H9 (cell line): ENCODE measurements at regions not wholly inside any gene's neighbourhood (a gene's known extent, or its start where the extent isn't known, plus 50 kb on each side); places are given as distances from the start of the nearest gene placed in this dataset.

ENCODE experiments used
- DNase-seq: peaks from one replicate; pipeline ENCODE4 v3.0.0-alpha.2; 2017
- H2AFZ ChIP-seq: one replicate; pipeline ENCODE4 v1.6.1; 2013; ENCODE audit warnings: mild to moderate bottlenecking, low read length, control low read depth, moderate library complexity
- H2AK5ac ChIP-seq: 2 replicates; pipeline ENCODE4 v1.6.1; 2013; ENCODE audit warnings: low read length, control low read depth, mixed read lengths; ENCODE audit not compliant: insufficient read length
- H2BK120ac ChIP-seq: one replicate; pipeline ENCODE4 v1.6.1; 2013; ENCODE audit warnings: low read depth, mild to moderate bottlenecking, low read length, control low read depth, inconsistent platforms; ENCODE audit not compliant: poor library complexity, severe bottlenecking
- H2BK12ac ChIP-seq: 2 replicates; pipeline ENCODE4 v1.6.1; 2013; ENCODE audit warnings: low read length, control low read depth, mixed read lengths, low read depth; ENCODE audit not compliant: insufficient read length
- H2BK15ac ChIP-seq: 2 replicates; pipeline ENCODE4 v1.6.1; 2013; ENCODE audit warnings: low read depth, low read length, control low read depth
- H2BK20ac ChIP-seq: one replicate; pipeline ENCODE4 v1.6.1; 2013; ENCODE audit warnings: low read depth, mild to moderate bottlenecking, low read length, control low read depth, inconsistent platforms; ENCODE audit not compliant: poor library complexity, severe bottlenecking
- H2BK5ac ChIP-seq: 2 replicates; pipeline ENCODE4 v1.6.1; 2013; ENCODE audit warnings: low read length, control low read depth, mixed read lengths; ENCODE audit not compliant: insufficient read length
- H3K14ac ChIP-seq: 2 replicates; pipeline ENCODE4 v1.6.1; 2013; ENCODE audit warnings: low read length, control low read depth; ENCODE audit not compliant: insufficient read depth
- H3K18ac ChIP-seq: 2 replicates; pipeline ENCODE4 v1.6.1; 2013; ENCODE audit warnings: low read depth, mild to moderate bottlenecking, mixed read lengths, low read length, control low read depth; ENCODE audit not compliant: insufficient read length
- H3K23ac ChIP-seq: 2 replicates; pipeline ENCODE4 v1.6.1; 2013; ENCODE audit warnings: low read length, control low read depth, mixed read lengths, low read depth; ENCODE audit not compliant: insufficient read length
- H3K23me2 ChIP-seq: 2 replicates; pipeline ENCODE4 v1.6.1; 2013; ENCODE audit warnings: low read depth, mild to moderate bottlenecking, mixed read lengths, low read length, control low read depth; ENCODE audit not compliant: insufficient read length, poor library complexity, severe bottlenecking
- H3K27ac ChIP-seq: 2 replicates; pipeline ENCODE4 v1.5.1; 2013; ENCODE audit warnings: low read length, control low read depth, mixed read lengths, low read depth; ENCODE audit not compliant: insufficient read length
- H3K27me3 ChIP-seq: 2 replicates; pipeline ENCODE4 v1.6.1; 2013; ENCODE audit warnings: low read length, control low read depth, inconsistent platforms; ENCODE audit not compliant: insufficient read depth
- H3K4ac ChIP-seq: 2 replicates; pipeline ENCODE4 v1.6.1; 2013; ENCODE audit warnings: low read depth, mild to moderate bottlenecking, control low read depth, inconsistent platforms, low read length, moderate library complexity
- H3K4me1 ChIP-seq: 2 replicates; pipeline ENCODE4 v1.6.1; 2013; ENCODE audit warnings: low read length, control low read depth, inconsistent platforms; ENCODE audit not compliant: insufficient read depth
- H3K4me2 ChIP-seq: 2 replicates; pipeline ENCODE4 v1.6.1; 2013; ENCODE audit warnings: low read length, control low read depth, mixed read lengths; ENCODE audit not compliant: insufficient read length, insufficient read depth
- H3K56ac ChIP-seq: 2 replicates; pipeline ENCODE4 v1.6.1; 2013; ENCODE audit warnings: low read depth, mild to moderate bottlenecking, mixed read lengths, low read length, control low read depth; ENCODE audit not compliant: insufficient read length
- H3K79me1 ChIP-seq: 2 replicates; pipeline ENCODE4 v1.6.1; 2013; ENCODE audit warnings: low read depth, mild to moderate bottlenecking, moderate library complexity, low read length, control low read depth, inconsistent platforms; ENCODE audit not compliant: insufficient read depth, poor library complexity, severe bottlenecking
- H3K79me2 ChIP-seq: 2 replicates; pipeline ENCODE4 v1.6.1; 2013; ENCODE audit warnings: low read length, control low read depth, inconsistent platforms; ENCODE audit not compliant: insufficient read depth
- H3K9ac ChIP-seq: 2 replicates; pipeline ENCODE4 v1.6.1; 2013; ENCODE audit warnings: low read length, control low read depth, mixed read lengths; ENCODE audit not compliant: insufficient read length; ENCODE audit errors: extremely low read depth
- H3K9me3 ChIP-seq: one replicate; pipeline ENCODE4 v1.6.1; 2013; ENCODE audit warnings: low read depth, low read length, inconsistent platforms; ENCODE audit not compliant: control insufficient read depth
- H3T11ph ChIP-seq: one replicate; pipeline ENCODE4 v1.6.1; 2013; ENCODE audit warnings: mild to moderate bottlenecking, low read length, control low read depth, inconsistent platforms
- H4K20me1 ChIP-seq: one replicate; pipeline ENCODE4 v1.6.1; 2013; ENCODE audit not compliant: control insufficient read depth, insufficient read length, insufficient read depth
- H4K5ac ChIP-seq: 2 replicates; pipeline ENCODE4 v1.6.1; 2013; ENCODE audit warnings: low read depth, mild to moderate bottlenecking, mixed read lengths, low read length, control low read depth; ENCODE audit not compliant: insufficient read length
- H4K8ac ChIP-seq: replicated peaks from 2 replicates; pipeline ENCODE4 v1.6.1; 2013; ENCODE audit warnings: low read length, control low read depth, mixed read lengths, low read depth; ENCODE audit not compliant: insufficient read length
- H4K91ac ChIP-seq: 2 replicates; pipeline ENCODE4 v1.6.1; 2013; ENCODE audit warnings: low read depth, mild to moderate bottlenecking, moderate library complexity, mixed read lengths, low read length, control low read depth; ENCODE audit not compliant: insufficient read length
- H3K27ac Mint-ChIP-seq, 3 experiments: 2 replicates in 2 of 3; 3 replicates in 1 of 3; pipeline ENCODE4 v1.8.0; 2020 to 2021; ENCODE audit warnings: mixed read lengths in 3 of 3, mild to moderate bottlenecking in 1 of 3, moderate library complexity in 1 of 3
- H3K27me3 Mint-ChIP-seq: 2 replicates; pipeline ENCODE4 v1.8.0; 2021; ENCODE audit warnings: low read depth, mild to moderate bottlenecking, moderate library complexity, mixed read lengths
- H3K36me3 Mint-ChIP-seq, 3 experiments: 2 replicates in 2 of 3; 3 replicates in 1 of 3; pipeline ENCODE4 v1.8.0; 2020 to 2021; ENCODE audit warnings: low read depth in 3 of 3, mixed read lengths in 3 of 3; ENCODE audit not compliant: insufficient read depth in 1 of 3
- H3K4me1 Mint-ChIP-seq, 2 experiments: 2 replicates each; pipeline ENCODE4 v1.8.0; 2020; ENCODE audit warnings: mixed read lengths in 2 of 2
- H3K4me3 Mint-ChIP-seq, 2 experiments: 2 replicates in 1 of 2; 3 replicates in 1 of 2; pipeline ENCODE4 v1.8.0; 2020 to 2021; ENCODE audit warnings: mild to moderate bottlenecking in 2 of 2, mixed read lengths in 2 of 2, moderate library complexity in 1 of 2
- H3K9me3 Mint-ChIP-seq, 2 experiments: 2 replicates in 1 of 2; 3 replicates in 1 of 2; pipeline ENCODE4 v1.8.0; 2020; ENCODE audit warnings: mild to moderate bottlenecking in 2 of 2, mixed read lengths in 2 of 2, moderate library complexity in 1 of 2
- CTCF ChIP-seq: fragments of 200-600 bp; sonication (generic); conservative IDR thresholded peaks from 3 replicates; pipeline ENCODE4 v1.8.0; 2021; ENCODE audit warnings: antibody characterized with exemption, mild to moderate bottlenecking
- WGBS: extraction: QIAGEN DNeasy Blood & Tissue Kit; methylation state at CpG from one replicate; pipeline ENCODE4 v1.1.7; 2013; ENCODE audit warnings: missing lambda C conversion rate, low lambda C conversion rate, mixed read lengths; ENCODE audit not compliant: insufficient read length; ENCODE audit errors: extremely low coverage; 5-methylcytosine and 5-hydroxymethylcytosine counted together

GRCh38 chr5:33231214-33231710 is 209.5 kb upstream of the TARS1 start:
- H4K5ac ChIP-seq, result no peak overlapping the region
- no peak overlapping the region for H2AFZ ChIP-seq
- no peak overlapping the region for H4K8ac ChIP-seq
- no peaks in the 10 kb centered on the region for H3K23me2 ChIP-seq
- no peak overlapping the region for H2BK20ac ChIP-seq
- no peak overlapping the region for H3K18ac ChIP-seq
- H3K4ac ChIP-seq, result no peak overlapping the region
- no peaks in the 10 kb centered on the region for H3K79me2 ChIP-seq
- H3K56ac ChIP-seq, result no peak overlapping the region
- Mint-ChIP-seq H3K36me3 (0 out of 7 replicates have a peak, but pooled peaks cover 0 to 4% (median 0%) of the 10 kb centered on the region in 3 experiments), H3K4me3 (no peak overlapping the region), H3K9me3 (peaks cover 0 to under 1% of the 10 kb centered on the region in 2 experiments; a peak in 1 of 5 replicates), H3K4me1 (peaks cover 12 to 17% of the 10 kb centered on the region in 2 experiments), H3K27ac (no peak overlapping the region), H3K27me3 (no peaks in the 10 kb centered on the region)
- no peak overlapping the region for H2BK5ac ChIP-seq
- no peak for TF ChIP-seq CTCF
- no peaks in the 10 kb centered on the region for H3K27me3 ChIP-seq
- no peak overlapping the region for H2BK12ac ChIP-seq
- no peaks in the 10 kb centered on the region for H3K4me1 ChIP-seq
- DNase-seq, result no peak
- no peak overlapping the region for H3T11ph ChIP-seq
- no peak overlapping the region for H3K14ac ChIP-seq
- no peak overlapping the region for H3K23ac ChIP-seq
- H4K20me1 ChIP-seq, result no peaks in the 10 kb centered on the region
- no peak overlapping the region for H2BK15ac ChIP-seq
- no peaks in the 10 kb centered on the region for H3K9me3 ChIP-seq
- no peak overlapping the region for H3K27ac ChIP-seq
- H3K79me1 ChIP-seq, result no peaks in the 10 kb centered on the region
- H3K4me2 ChIP-seq, result no peak overlapping the region
- WGBS, result no CpG with 5 or more reads among the region's 1 CpG
- no peak overlapping the region for H2BK120ac ChIP-seq
- H3K9ac ChIP-seq, result no peak overlapping the region
- H2AK5ac ChIP-seq, result no peak overlapping the region
- no peak overlapping the region for H4K91ac ChIP-seq
